SHP77 (cell line): ENCODE measurements at regions not wholly inside any gene's neighbourhood (a gene's known extent, or its start where the extent isn't known, plus 50 kb on each side); places are given as distances from the start of the nearest gene placed in this dataset.
"Not testable (repeated sequence)": the region's sequence is repeated elsewhere in the genome, so short reads cannot be mapped to it uniquely, and the experiment has no call there.

ENCODE experiments used
- DNase-seq, 2 experiments: peaks; one replicate each; lab custom pipeline; 2025; lab: John Stamatoyannopoulos, UW

DNA sequence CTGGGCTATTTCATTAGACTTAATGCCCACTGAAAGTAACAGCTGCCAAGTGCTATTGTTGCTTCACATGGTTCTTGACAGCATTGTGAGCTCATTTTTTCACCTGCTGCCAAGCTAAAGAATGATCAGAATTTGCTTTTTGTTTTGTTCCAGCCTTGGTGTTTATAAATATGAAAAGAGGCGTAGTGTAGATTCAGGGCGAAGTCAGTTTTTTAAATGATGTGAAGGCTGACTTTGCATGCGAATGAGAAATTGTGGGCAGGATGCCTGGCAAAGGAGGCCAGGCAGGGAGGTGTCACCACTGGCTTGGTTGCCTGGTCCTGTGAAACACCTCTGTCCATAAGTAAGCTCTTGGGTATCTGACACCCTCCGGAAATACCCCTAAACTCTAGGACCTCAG is 93.3 kb upstream of the NAP1L1 start:
- no peak for DNase-seq

DNA sequence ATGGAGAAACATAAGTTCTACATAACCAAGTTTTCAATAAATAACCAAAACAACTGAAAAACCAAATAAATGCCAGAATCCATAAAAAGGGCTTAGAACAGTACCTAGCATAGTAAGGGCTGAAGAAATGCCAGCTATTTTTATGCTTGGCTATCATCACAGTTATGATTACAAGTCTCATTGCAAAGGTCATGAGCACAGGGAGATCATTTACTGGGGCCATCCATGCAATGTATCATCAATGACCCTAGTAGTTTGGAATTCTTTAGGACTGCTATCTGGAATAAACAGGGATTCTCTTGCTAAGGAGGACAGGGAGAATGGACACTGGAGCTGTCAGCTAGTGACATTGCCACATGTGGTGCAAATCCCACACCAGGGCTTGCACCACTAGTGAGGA is 92.5 kb upstream of the NAP1L1 start:
- DNase-seq: no peak

- not testable (repeated sequence) for DNase-seq
Observed at GRCh38 chr12:76175946-76176345, 91.5 kb upstream of the NAP1L1 start.

DNA sequence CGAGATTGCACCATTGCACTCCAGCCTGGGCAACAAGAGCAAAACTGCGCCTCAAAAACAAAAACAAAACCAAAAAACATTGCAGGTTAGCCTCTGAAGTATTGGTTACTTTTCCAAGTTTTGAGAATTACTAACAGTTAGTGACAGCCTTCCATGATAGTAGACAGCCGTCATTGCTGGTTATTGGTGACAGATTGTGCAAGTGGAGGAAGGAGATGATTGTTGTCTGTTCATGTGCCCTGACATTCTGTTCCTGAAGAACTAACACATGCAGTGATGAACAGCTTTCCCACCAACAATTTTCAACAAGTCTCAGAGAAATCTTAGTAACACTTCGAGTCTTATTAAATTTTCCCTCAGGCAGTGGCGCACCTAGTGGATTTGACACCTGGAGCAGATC is 89.3 kb upstream of the NAP1L1 start:
- DNase-seq: no peak

DNA sequence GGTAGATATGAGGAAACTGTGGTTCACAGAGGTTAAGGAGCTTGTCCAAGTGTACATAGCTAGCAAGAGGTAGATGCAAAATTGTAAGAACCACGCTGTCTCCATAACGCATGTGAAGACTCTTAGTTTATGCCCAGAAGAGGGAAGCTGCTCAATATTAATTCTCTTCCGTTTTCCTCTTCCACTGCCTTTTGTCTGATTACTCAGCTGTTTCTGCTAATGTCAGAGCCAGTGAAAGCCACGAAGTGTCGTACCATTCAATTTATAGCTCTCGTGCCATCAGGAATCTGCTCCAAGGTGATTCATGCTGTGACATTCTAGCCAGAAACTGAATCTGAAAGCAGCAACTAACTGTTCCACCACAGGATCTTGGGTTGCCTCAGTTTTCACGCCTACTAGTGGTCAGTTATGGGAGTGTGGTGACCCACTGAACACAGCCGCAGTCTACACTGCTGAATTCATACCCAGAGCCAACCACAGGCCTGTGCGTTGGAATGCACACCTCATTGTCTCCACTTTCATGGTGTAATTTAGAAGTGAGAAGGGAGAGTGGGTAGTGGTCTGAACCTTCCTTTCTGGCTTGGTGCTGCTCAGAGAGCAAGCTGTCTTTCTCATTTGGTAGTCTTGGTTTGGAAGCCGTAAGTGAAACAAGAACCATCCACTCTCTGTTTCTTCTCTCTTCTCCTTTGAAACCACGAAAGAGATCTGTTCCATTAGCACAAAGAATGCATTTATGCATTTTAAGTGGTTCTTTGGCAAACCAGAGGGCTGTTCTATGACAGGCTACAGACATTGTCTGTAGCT is 74.2 kb upstream of the NAP1L1 start:
- DNase-seq: peak; percentile 38 to 66

DNA sequence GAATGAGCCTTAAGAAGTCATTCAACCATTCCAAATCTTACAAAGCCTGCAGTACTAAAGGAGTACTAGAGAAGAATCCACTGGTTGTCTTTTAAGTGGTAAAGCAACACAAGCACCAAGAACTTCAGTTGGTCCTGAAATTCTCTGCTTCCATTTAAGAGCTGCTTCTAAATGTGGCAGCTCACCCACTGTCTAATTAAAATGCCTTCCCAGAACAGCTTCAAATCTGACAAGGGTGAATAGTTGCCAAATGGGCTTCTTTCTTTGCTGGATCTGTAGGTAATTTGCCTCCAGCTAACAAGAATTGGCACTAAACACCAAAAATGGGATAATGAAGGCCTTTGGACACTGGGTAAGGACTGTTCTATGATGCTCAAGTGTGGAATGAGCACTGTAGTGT is 72.2 kb upstream of the NAP1L1 start:
- DNase-seq: no peak

GRCh38 chr12:76156314-76156713 is 71.8 kb upstream of the NAP1L1 start:
- DNase-seq: no peak

- no peak for DNase-seq
Observed at GRCh38 chr12:76155157-76155670, 70.7 kb upstream of the NAP1L1 start.

GRCh38 chr12:76153616-76154015 is 69.1 kb upstream of the NAP1L1 start:
- no peak for DNase-seq

- no peak for DNase-seq
Observed at GRCh38 chr12:76152181-76152807, 67.8 kb upstream of the NAP1L1 start.

- DNase-seq: peak in 1 of 2 experiments; percentile 38
Observed at GRCh38 chr12:76144245-76144549, 59.7 kb upstream of the NAP1L1 start.

DNA sequence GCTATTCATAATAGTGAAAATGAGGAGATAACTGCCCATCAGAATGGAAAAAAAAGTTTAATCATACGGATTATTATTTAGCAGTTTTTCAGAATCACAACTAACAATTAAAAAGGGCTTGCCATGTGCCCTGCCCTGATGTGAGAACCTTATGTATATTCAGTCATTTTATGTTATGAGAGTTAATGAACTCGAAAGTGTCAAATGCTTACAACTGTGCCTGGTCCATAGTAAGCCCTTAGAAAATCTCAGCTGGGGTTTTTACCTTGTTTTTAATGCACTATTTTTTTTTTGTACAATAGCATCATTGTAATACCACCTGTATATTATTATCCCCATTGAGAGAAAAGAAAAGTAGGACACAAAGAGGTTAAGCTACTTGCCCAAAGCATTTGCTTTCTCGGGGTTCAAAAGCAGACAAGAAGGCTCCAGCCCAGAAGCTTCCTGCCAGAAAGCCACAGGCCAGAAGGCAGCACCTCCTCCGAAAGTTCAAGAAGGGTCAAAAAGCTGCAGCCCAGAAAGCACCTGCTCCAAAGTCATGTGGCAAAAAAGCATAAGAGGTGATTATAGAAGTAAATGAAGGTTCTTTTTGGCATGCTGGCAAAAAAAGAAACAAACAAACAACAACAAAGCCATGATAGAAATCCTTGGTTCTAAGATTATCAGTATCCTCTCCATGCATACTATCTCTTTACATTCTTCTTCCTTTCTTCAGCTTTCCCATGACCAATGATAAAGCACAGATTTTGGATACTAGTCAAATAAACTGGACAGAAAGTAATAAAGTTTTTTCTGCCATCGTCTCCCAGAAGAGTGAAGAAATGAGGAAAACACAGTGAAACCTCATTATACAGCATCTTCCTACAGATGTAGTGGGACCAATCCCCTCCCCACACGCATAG is 59.1 kb upstream of the NAP1L1 start:
- no peak for DNase-seq

- DNase-seq: no peak
Observed at GRCh38 chr12:76142305-76142704, 57.8 kb upstream of the NAP1L1 start.

DNA sequence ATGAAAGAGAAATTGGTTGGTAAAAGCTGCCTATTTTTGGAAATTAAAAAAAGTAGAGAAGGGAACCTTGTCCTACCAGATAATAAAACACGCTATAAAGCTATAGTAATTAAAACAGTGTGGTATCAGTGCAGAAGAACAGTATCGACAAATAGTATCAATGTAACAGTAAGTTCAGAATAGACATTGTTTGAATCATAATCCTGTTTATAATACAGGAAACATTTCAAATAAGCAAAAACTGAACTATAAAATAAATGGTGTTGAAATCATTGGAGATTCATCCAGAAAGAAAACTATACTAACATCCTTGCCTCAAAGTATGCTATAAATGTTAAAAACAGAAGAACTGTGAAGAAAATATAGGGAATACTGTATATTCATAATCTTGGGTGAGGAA is 54.2 kb upstream of the NAP1L1 start:
- DNase-seq: no peak

- DNase-seq: no peak
Observed at GRCh38 chr12:76137606-76138005, 53.1 kb upstream of the NAP1L1 start.

DNA sequence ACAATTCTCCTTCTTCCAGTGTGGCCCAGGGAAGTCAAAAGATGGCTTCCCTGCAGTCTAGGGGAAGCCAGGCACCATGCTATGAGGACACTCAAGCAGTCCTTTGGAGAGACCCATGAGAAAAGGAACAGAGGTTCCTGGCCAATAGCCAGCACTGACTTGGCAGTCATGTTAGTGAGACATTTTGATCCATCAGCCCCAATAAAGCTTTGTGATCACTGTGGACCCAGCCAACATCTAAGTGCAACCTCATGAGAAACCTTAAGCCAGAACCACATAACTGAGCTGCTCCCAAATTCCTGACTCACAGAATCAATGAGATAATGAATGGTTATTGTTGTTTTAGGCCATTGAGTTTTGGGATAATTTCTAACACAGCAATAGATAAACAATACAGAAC is 51.0 kb upstream of the NAP1L1 start:
- DNase-seq: no peak
